GM21723 (cell line): ENCODE measurements at regions not wholly inside any gene's neighbourhood (a gene's known extent, or its start where the extent isn't known, plus 50 kb on each side); places are given as distances from the start of the nearest gene placed in this dataset.
"Not testable (repeated sequence)": the region's sequence is repeated elsewhere in the genome, so short reads cannot be mapped to it uniquely, and the experiment has no call there.

Source experiments
- ATAC-seq: cut with Tn5 transposase; IDR thresholded peaks from one replicate; pipeline ENCODE4 v1.9.1; 2021; ENCODE audit warnings: mild to moderate bottlenecking, moderate library complexity; ENCODE audit not compliant: unreplicated experiment

DNA sequence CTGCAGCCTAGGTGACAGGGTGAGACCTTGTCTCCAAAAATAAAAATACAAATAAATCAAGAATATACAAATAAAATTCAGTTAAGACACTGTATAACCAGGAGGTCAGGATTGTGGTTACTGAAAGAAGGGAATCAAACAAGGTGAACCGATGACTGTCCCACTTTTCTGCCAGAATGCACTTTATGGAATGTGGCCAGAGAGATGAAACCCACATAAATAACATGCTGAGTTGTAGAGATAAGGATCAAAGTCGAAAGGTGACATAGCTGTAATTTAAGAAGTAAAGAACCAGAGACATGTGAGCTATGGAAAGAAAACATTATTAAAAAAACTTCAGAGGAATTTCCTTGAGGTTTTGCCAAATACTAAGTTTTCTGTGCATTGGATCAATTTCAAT lies 1098.2 kb upstream of the USP15 start:
- ATAC-seq, result no peak

DNA sequence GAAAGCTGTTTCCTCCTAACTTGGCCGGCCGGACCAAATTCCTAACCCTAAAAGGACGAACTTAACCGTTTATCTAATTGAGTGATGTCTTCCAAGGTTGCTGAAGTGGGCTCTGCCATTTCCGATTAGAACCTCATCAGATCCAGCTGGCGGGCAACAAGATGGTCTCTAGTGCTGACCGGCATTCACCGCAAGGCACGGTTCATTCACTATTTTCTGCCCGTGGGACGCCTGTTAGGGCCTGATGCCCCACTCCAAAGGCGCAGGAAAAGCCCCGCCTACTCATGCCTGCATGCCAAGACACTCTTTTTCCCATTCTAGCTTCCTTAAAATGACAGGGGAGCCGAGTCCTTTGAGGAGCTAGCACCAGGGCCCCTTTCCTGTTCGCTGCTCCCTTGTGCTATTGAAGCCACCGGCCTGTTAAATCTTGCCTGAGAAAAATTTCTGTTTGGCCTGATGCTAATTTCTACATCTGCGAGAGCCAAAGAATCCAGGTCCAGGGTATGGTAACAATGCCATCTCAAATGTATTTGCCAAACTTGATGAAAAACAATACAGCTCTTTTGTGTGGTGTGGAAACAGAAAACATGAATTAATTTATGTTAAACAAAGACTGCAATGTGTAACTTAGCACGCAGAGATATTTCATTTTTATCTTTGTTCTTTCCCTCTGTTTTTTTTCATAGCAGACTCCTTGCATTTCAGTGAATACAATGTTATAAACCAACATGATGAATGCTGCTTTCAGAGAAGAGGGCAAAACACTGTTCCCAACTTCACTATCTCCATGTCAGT lies 1071.2 kb upstream of the USP15 start:
- no peak for ATAC-seq

DNA sequence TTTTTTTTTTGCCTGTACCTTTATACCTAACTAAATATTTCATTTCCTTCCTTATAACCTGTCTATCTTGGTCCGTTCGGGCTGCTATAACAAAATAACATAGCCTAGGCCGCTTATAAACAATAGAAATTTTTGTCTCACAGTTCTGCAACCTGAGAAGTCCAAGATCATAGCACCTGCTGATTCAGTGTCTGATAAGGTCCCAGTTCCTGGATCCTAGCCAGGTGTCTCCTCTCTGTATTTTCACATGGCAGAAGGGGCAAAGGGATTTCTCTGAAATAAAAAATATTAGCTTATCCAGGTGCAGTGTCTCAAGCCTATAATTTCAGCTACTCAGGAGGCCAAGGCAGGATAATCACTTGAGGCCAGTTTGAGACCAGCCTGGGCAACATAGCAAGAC lies 1046.6 kb upstream of the USP15 start:
- ATAC-seq, result no peak

DNA sequence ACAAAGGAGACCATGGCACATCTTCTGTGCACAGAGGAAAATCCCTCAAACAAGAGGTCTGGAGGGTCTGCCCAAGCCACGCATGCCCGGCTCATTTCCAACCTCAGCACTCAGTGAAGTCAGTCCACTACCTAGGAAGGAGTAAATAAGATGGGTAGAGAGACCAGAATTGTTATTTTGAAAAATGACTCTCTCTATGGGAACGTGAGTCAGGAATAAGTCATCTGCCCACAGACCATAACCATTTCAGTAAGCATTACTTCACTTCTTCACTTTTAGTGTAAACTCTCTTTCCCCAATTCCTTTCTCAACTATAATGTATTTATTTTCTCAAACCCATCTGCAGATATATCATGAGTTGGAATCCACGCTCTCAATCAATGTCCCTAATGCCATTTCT lies 1039.9 kb upstream of the USP15 start:
- ATAC-seq, result no peak

DNA sequence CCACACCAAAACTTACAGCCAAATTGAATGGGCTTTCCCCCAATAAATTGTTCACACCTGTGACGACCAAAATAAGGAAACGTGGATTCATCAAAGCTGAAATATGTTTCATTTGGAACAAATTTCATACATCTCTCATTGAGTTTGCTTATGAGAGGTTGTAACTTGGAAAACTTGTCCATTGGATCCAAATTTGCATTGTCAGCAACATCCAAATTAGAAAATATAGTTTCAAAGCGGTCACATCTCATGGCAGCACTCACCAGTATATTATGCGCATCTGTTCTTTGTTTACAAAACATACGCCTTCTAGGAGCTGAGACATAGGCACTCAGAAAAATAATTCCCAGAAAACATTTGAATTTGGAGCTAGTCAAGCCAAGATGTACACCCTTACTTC lies 1028.2 kb upstream of the USP15 start:
- ATAC-seq, result no peak

DNA sequence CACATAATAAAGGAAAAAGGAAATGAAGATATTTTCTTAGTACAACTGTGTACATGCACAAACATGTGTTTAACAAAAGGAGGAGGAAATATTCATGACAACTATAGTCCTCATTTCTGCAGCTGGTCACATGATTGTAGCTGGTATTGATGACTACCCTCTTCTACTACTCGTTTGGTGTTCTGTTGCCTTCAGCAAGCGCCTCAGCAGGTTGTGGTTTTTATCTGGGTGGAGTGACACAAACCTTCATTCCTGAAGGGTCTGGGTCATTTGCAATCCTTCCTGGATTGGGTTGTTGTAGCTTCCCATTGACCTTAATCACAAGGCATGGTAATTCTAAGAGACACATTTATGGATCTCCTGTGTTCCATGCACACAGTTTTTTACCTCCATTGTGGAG lies 1009.9 kb upstream of the USP15 start:
- ATAC-seq, result no peak

DNA sequence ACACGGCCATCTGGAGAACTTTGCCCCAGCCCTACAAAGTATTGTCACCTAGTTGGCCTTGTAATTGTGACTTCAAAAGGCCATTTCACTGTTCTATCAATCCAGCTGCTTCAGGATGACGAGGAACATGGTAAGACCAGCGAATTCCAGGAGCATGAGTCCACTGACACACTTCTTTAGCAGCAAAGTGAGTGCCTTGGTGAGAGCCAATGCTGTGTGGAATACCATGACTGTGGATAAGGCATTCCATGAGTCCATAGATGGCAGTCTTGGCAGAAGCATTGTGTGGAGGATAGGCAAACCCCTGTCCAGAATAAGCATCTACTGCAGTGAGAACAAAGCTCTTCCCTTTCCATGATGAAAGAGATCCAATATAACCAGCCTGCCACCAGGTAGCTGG lies 1009.1 kb upstream of the USP15 start:
- no peak for ATAC-seq

DNA sequence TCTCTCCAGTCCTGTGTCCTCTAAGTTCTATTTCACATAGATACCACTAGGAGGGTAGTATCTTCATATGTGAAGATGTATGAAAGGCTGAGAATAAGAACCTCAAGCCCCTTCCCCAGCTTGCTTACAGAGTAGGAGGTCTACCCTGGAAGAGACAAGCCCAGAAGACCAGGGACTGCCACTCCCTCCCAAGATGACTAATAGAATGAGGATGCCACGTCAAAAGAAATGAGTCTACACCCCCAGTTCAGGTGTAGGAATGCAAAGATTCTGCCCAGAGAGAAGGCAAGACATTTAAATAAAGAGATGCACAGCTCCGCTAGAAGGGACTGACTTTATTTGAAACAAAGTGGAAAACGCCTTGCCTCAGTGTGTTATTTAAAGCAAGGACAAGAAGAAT lies 1006.0 kb upstream of the USP15 start:
- no peak for ATAC-seq

DNA sequence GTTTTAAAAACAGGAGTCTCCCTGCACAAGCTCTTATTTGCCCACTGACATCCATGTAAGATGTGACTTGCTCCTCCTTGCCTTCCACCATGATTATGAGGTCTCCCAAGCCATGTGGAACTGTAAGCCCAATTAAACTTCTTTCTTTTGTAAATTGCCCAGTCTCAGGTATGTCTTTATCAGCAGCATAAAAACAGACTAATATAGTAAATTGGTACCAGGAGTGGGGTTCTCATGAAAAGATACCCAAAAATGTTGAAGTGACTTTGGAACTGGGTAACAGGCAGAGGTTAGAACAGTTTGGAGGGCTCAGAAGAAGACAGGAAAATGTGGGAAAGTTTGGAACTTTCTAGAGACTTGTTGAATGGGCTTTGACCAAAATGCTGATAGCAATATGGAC lies 995.9 kb upstream of the USP15 start:
- not testable (repeated sequence) for ATAC-seq

DNA sequence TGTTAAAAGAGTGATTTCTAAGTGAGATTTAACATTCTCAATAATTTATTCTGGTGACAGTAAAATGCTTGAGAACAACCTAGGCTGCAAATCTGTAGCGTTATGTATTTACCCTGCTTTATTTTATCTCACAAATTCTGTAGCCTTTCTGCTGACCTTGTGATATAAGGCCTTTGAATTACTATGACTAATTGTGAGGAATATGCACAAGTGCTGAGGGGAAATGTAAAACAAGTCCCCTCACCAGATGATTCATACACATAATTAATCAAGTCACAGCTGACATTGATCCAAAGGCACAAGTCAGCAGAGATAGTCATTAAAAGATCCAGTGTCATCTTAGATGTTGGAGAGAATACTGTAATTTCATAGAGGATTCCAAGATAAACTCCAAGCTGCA lies 992.7 kb upstream of the USP15 start:
- no peak for ATAC-seq

DNA sequence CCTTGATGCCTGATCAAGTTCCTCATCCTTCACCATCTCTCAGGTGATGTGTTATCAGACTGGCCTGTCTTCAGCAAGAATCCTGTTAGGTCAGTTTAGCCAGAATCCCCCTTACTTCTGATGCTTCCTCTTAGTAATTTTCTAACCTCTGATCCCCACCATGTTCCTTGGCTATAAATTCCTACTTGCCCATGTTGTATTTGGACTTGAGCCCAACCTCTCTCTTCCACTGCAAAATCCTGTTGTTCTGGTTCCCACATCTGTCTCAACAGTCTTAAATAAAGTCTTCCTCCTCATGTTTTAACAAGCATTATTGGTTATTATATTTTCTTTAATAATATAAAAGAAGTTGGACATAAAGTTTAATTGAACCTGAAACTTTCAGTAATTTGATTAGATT lies 987.8 kb upstream of the USP15 start:
- ATAC-seq, result no peak

DNA sequence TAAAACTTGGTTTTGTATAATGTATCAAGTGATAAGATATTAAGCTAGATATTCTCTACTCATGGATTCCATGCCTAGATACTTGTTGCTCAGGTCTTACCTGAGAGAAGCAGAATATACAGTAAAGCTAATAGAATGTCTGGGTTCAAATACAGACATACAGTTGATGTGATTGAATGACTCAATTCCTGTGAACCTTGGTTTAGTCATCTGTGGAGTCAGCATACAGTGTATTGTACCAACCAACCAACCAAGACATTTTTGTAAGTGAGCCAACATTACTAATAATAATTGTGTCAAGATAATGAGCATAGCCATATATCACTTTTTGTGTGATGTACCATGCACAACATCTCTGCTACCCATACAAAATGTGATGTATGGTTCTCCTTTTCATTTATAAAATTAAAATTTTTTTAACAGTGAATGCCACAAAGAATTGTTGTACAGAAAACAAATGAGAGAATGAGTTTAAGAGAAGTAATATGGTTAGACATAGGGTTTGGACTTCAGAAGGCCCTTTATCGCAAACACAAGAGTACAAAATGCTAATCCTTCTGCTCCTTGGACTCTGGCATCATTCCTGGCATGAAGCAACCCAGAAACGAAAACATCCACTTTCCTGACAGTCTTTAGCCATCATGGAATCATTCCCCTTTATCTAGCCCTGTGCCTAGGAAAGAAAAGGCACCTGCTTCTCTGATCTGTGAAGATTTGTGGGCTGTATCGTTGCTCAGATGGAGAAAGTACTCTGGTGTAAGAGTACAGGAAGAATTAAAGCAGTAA lies 977.2 kb upstream of the USP15 start:
- no peak for ATAC-seq

DNA sequence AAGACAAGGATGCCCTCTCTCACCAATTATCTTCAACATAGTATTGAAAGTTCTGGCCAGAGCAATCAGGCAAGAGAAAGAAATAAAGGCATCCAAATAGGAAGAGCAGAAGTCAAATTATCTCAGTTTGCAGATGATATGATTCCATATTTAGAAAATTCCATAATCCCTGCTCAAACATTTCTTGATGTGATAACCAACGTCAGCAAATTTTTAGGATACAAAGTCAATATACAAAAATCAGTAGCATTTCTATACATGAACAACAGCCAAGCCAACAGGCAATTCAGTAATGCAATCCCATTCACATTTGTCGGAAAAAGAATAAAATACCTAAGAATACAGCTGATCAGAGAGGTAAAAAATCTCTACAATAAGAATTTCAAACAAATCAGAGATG lies 969.7 kb upstream of the USP15 start:
- ATAC-seq, result no peak

DNA sequence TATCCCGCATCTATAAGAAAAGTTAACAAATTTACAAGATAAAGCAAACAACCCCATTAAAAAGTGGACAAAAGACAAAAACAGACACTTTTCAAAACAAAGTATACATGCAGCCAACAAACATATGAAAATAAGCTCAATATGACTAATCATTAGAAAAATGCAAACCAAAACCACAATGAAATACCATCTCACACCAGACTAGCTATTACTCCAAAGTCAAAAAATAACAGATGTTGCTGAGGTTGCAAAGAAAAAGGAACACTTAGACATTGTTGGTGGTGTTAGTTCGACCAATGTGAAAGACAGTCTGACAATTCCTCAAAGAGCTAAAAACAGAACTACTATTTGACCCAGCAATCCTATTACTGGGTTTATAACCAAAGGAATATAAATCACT lies 968.6 kb upstream of the USP15 start:
- ATAC-seq, result no peak

DNA sequence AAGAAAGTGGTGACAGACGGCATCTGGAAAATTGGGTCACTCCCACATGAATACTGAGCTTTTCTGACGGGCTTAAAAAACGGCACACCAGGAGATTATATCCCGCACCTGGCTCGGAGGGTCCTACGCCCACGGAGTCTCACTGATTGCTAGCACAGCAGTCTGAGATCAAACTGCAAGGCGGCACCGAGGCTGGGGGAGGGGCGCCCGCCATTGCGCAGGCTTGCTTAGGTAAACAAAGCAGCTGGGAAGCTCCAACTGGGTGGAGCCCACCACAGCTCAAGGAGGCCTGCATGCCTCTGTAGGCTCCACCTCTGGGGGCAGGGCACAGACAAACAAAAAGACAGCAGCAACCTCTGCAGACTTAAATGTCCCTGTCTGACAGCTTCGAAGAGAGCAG lies 966.2 kb upstream of the USP15 start:
- ATAC-seq, result not testable (repeated sequence)

DNA sequence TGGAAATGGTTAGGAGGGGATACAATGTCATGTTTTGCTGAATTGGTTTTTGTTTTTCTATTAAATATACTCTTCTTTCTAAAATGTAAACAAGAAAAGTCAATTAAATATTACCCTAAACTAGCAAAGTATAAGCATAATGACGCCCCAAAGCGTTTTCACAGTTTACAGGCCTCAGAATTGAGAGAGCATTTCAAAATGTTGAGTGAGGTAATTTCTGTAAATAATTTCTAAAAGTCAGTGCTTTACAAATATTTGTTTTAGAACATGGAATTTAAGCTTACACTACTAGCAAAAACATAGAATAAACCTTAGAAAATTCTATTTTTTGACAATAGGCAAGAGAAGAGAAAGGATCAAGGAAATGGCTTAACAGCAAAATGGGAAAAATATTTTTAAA lies 958.4 kb upstream of the USP15 start:
- no peak for ATAC-seq

DNA sequence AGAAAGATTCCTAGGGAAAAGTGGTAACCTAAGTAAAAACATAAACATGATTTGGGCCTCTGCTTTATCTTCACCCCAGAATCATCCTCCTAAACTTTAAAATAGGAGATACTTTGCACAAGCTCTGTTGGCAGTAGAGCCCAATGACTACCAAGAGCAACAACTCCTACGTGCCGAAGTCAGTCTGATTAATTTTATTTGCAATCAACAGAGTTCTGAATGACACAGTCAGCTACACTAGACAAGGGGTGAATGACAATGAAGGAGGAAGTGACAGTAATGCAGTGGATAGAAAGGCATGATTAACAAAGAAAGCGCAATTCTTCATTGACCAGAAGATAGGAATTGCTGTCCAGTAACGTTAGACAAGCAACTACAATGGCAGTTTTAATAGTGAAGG lies 957.9 kb upstream of the USP15 start:
- ATAC-seq, result no peak

DNA sequence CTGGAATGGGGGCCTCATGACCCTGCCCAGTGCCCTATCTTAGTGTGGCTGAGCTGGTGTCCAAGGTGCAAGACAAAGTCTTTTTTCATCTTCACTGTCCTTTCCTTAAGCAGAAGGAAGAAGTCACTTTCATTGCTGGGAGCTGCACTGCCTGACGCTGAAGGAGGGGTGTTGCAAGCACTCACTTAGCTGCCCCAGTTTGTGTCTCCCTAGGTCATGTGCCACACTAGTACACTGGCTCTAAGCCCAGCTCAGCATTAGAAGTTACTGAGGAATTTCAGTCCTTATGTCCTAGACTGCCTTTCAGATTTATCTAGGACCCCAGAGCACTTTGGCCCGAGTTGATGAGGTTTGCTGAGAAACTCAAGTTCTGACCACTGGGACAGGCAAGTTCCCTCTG lies 952.0 kb upstream of the USP15 start:
- ATAC-seq, result no peak

DNA sequence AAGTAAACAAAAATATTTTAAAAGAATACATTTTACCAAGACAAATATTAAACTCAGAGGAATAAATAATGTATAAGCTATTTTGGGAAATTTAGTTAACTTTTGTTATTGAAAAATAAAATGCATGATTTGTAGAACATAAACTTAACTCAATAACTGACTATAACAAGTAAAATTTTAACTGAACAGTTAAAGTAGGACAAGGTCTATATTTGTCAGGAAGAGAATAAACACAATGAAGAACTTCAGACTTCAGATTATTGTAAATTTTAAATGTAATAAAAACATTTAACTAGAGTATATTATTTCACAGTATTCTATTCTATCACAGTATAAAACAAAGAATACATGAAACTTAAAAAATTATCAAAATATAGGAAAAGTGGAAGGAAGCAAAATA lies 948.8 kb upstream of the USP15 start:
- no peak for ATAC-seq

DNA sequence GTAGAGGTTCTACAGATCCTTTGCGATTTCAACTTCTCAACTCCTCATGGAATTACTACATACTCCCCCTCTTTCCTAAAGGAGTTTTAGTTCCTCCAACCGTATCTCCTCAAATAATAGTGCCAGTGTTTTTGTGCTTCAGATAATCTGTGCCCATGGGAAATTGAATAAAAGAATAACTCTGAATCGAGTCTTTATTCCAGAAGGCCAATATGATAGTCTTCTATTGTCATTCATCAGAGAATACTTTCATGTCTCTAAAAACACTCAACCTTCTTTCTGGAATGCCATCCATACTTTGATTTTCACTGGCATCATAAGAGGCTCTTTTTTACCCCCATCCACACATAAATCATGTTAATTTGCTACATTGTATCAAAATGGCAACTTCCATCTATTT lies 911.3 kb upstream of the USP15 start:
- ATAC-seq, result no peak

DNA sequence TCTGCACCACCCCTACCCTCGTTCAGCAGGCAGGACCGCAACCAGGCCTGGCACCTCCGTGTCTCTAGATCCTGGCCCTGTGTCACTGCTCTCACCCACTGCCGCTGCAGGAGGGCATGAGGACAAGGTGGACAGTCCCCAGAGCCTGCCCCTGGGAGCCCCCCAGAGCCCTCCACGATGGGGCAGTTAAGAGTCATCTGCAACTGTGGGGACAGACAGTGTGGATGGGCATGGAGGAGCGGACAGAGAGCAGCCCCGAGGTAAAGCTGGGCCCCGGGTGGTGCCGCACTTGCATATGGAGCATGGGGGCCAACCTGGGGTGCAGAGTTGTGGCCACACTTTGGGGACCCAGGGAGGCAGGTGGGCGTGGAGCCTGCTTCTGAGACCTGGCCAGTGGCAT lies 905.1 kb upstream of the USP15 start:
- no peak for ATAC-seq

DNA sequence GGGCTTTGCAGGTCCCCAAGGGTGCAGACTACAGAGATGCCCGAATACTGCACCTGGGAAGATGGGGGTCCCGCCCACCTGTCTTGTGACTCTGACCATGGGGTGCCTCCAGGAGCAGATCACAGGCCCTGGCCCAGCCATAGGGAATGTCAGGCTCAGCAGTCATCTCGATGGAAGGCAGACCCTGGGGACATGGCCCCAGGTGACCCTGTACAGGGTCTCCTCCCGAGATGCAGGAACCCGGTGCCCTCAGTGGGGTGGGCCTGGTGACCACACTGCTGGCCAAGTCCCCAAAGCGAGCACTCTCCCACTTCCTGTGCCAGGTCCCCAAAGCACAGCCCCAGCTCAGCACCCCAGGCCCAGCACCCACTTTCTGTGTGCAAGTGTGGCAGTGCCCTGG lies 903.7 kb upstream of the USP15 start:
- no peak for ATAC-seq

DNA sequence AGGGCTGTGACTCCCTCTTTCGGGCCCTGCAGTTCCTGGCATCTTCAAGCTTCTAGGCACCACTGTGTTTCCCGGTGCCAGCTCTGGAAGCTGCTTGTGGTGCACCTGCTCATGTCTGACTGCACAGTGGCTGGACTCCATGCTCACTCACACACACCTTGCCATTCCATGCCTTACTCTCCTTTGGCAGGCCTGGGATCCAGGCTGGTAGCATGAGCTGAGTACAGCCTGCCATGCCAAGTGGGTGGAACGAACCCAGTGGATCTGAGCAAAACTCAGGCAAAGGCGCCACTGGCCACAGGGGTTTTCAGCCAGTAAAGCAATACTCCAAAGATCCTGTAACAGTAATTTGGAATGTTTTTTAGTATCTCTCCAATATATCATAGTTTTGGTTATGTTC lies 902.7 kb upstream of the USP15 start:
- no peak for ATAC-seq
